Jurkat, Clone E6-1 (cell line): ENCODE measurements at regions not wholly inside any gene's neighbourhood (a gene's known extent, or its start where the extent isn't known, plus 50 kb on each side); places are given as distances from the start of the nearest gene placed in this dataset.

Experiments
- DNase-seq: peaks from one replicate; pipeline ENCODE4 v3.0.0-alpha.2; 2011; ENCODE audit warnings: low read depth, low spot score
- H3K4me3 ChIP-seq: 2 replicates; pipeline ENCODE4 v1.5.1; 2011; ENCODE audit warnings: mild to moderate bottlenecking, low read length, control low read depth, moderate library complexity

DNA sequence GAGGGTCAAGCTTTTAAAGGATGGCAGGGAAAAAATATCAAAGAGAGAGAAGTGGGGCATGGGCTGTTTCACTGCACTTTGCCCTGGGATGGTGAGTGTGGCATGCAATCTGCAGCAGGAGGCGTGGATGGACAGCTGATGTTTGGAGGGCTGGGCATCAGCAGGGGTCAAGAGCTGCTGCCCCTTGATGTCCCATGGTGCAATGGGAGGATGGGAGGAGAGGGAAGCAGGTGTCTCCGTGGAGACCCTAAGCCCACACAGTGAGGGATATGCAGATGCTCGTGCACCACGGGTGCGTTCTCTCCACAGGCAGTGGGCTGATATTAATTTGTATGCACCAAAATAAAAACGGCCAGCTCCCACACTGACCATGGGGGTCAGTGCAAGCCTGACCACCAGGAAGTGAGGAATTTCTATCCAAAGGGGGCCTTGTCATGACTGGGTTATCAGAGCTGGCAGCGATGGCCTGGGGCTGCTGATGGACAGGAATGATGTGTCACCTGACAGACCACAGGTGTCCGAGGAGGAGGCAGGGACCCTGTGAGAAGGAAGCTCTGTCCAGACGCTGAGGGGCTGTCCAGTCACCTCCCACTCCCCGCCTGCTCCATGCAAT lies 183.6 kb downstream of the IRF8 start:
- no peak overlapping the region for H3K4me3 ChIP-seq
- no peak for DNase-seq

DNA sequence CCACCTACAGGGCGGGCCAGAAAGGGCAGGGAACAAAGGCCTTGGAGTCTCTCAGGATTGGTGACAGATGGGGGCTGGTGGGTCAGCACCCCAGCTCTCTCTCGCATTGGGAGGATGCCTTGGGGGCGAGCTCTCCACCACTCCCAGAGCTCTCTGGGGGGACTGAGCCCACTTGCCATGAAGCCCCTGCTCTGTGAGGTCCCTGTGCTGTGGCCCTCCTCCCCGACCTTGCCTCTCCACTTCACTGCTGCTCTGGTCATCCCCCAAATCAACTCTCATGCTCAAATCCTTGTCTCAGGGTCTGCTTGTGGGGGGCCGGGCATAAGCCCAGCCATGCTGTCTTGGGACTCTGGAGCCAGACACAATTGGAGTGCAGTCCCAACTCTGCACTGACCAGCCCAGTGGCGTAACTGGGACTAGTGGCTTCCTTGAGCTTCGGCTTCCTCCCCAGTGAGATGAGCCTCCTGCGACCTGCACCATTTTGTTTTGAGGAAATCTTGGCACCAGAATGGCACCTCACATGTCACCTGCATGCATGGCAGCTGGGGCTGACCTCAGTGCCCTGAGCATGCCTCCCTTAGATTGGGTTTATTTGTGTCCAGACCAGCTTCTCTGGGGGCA lies 184.5 kb downstream of the IRF8 start:
- H3K4me3 ChIP-seq: no peak overlapping the region
- DNase-seq: no peak

DNA sequence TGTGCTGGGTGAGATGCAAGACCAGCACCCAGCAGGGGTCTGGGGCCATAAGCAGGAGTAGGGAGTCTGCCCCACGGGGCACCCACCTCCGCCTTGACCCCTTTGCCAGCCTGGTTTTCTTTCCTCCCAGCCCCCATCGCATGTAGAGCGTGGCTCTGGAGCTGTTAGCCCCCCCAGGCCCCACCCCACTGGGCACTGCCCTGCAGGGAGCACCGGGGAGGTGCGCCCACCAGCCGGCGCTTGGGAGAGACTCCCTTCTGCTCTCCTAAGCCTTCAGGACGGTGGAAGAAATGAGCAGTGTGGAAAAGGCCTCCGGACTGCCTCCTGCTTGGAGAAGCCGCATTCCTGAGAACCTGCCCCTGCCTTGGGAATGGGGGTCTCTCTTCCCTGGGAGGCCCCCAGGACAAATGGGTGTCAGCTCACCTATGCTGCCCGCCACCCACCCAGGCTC lies 186.2 kb downstream of the IRF8 start:
- DNase-seq: no peak
- no peak overlapping the region for H3K4me3 ChIP-seq

DNA sequence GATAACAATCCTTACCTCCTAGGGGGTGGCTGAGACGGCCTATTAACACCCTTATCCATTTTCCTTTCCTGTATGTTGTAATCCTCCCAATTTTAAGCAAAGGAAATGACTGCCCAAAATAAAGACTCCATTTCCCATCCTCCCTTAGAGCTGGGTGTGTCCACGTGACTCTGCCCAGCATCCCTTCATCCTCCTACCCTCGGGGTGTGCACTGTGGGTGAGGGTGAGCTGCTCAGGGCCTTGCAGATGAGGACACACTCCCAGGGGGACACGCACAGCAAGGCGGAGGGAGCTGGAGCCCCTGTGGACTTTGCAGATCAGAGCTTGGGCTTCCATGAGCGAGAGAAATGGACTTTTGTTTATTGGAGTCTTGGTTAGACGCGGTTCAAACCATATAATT lies 186.8 kb downstream of the IRF8 start:
- no peak overlapping the region for H3K4me3 ChIP-seq
- DNase-seq: no peak

DNA sequence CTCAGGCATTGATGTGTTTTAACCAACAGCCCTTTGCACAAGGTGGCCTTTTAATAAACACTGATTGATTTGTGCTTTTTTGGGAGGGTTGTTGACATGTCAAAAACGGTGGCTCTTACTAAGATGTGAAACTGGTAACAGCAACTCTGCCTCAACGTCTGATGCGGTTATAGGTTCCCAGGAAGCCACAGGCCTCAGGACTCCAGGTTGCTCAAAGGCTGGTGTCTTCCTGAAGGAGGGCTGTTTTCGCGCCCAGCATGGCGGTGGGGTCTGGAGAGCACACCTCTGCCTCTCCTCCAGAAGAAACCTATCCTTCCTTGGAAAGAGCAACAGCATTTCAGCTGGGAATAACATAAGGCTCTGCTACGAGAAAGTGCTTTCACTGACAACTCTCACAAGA lies 187.5 kb downstream of the IRF8 start:
- DNase-seq: peak; percentile 62

DNA sequence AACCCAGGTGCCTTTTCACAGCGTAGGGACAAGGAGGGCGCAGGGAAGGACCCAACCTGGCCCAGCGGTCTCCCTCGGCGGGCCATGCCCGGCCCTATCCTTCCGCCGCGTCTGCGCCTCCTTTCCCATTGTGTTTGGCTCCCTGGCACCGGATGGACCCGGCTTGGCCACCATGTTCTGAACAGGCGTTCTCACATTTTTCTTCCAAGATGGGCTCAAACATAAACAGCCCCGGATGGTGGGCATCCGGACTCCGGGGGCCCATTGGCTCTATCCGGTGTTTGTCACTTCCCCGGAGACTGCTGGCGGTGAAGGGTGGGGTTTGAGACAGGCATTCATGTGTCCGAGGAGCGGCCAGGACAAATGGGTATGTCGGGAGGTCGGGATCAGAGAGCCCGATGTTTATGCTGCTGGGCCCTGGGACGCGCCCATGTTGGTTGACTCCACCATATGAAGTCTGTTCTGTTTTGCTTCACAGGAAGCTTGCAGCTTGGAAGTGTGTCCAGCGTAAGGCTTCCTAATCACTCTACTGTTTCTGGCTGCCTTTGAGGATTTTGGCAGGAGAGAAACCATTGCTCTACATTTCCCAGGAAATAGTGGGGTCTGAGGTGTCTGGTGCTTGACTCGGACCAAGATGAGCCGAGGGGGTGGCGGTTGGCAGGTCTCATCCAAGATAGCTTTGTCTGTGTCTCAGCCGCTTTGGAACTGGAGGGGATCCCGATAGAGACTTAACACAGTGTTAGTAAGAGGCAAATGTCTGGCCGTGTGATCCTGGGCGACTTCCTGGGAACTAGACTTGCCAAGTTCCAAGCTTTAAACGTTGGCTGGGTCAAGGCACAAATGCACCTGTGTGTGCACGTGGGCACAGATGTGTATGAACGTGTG lies 188.3 kb downstream of the IRF8 start:
- H3K4me3 ChIP-seq: no peak overlapping the region
- no peak for DNase-seq

More for the DNA sequence above, 187.5 kb downstream of the IRF8 start:
- H3K4me3 ChIP-seq: peak overlapping the region; percentile 11

DNA sequence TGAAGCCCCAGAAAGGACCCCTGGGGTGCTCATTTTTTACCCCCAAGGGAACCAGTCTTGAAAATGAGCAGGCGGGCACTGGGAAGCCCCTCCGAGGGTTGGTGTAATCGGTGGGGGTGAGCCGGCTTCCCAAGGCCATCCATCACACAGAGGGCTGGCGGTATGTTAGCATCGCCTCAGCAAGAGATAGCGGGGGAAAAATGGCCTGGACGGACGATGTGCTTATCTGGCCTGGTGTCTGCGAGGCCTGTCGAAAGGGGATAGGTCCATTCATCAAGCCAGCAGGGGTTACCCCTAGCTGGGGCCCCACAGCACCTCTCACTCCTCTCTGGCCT lies 188.9 kb downstream of the IRF8 start:
- DNase-seq: no peak

DNA sequence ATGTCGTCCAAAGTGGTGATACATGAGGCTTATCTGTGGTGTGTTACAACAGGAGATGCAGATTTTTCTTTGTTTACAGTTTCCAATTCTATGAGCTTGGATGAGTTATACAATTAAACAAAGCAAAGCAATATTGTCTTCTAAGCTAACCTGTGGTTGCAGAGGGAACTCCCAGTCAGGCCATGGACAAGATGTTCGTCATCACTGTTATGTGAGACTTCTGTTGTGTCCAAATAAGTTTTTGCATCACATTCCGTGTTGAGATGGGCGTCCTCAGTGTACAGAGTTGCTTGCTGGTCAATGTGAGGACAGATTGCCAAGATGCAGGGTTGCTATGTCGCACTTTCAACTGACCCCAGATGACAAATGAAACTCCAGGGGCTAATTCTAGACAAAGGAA lies 189.3 kb downstream of the IRF8 start:
- no peak for DNase-seq
- no peak overlapping the region for H3K4me3 ChIP-seq

More for the DNA sequence above, 188.9 kb downstream of the IRF8 start:
- H3K4me3 ChIP-seq: no peak overlapping the region

DNA sequence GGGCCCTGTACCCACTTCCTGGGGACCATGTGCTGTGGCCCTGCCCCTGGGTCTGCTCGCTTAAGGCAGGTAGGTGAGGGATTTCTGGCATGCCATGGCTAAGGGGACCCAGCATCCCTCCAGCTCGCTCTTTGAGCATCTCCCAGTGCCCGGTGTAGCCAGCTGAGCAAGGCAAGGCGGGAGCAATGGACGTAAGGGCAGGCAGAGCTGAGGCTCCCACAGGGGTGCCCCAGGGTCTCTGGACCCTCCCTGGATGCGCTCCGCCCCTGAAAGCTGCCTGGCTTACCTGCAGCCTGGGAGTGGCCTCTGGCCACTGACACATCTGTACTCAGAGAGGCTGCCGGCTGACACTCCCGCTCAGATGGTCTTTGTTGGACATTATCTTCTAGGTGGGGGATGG lies 189.9 kb downstream of the IRF8 start:
- DNase-seq: peak; percentile 26

DNA sequence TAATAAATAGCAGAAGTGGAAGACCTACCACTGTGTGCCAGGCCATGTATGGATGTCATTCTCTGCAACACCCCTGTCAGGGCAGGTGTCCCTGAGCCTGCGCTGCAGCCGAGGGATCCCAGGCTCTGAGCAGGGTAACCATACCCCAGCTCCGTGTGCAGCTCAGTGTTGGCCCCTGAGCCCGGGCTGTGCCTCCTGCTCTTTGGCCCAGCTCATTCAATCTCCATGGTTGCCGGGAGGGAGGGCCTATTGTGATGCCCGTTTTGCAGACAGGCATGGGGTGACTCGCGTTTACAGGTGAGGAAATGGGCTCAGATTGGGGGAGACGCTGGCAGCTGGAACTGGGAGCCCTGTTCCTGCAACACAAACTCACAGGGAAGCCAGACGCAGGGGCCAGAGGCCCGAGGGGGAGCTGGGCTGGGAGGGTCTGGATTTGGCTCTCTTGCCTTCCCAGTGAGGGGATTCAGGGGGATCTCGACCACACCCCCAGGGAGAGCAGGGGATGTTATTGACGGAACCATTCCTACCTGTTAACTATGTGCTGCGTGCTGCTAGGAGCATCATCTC lies 190.5 kb downstream of the IRF8 start:
- DNase-seq: no peak
- no peak overlapping the region for H3K4me3 ChIP-seq

More for the DNA sequence above, 189.9 kb downstream of the IRF8 start:
- H3K4me3 ChIP-seq: no peak overlapping the region

DNA sequence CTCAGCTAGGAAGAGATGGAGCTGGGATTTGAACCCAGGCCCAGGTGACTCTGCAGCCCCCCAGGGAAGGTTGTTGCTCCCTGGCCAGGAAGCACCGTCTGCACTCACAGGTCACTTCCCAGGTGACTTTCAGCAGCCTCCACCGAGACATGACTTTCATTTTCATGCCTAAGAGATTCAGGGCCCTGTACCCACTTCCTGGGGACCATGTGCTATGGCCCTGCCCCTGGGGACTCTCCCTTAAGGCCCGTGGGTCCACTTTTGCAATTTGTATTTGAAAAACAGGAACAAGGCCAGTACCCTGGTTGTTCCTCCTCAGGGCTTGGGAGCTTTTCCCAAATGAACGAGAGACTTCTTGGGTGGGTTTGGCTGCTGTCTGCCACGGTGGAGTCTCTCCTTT lies 191.0 kb downstream of the IRF8 start:
- no peak for DNase-seq

DNA sequence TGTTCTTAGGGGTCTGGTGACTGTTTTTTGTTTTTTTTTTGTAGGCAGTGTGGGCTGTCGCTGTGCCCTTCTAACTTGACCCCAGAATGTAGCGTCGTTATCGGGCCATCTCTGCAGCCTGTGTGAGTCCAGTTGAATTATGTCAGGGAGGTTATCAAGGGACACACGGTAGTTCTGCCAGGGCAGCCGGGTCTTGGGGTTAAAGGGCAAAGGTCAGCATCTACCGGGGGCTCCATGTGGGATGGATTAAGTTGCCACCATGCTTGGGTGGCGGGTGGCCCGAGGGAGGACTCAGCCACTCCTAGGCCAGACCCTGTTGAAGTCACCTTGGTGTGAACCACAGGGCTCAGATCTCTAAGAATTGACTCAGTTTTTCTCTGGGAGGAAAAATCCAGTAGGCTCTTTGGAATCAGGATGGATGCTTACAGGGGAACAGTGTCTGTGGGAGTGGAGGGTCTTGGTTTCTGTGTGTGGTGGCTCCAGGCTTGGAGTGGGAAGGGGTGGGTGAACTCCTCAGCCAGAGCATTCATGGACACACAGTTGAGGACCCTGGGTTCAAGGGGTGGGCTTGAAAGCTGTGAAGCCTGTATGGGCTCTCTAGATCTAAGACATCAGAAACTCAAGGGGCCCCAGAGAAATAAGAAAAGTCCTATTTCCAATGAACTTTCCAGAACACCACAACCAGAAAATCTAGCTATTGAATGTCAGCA lies 191.7 kb downstream of the IRF8 start:
- H3K4me3 ChIP-seq: no peak overlapping the region
- DNase-seq: no peak

More for the DNA sequence above, 191.0 kb downstream of the IRF8 start:
- H3K4me3 ChIP-seq: no peak overlapping the region

DNA sequence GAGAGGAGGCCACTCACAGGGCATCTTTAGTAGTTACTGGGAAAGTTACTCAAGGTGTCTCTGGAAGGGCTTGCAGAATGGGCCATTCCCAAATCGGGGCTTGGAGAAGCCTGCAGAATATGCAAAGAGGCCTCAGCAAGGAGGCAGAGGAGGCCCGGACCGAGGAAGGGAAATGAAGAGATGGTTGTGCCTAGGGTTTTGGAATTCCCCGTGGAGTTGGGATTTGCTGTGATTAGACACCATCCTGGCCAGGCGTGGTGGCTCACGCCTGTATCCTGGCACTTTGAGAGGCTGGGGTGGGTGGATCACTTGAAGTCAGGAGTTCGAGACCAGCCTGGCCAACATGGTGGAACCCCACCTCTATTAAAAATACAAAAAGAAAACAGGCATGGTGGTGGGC lies 193.0 kb downstream of the IRF8 start:
- no peak overlapping the region for H3K4me3 ChIP-seq
- no peak for DNase-seq

DNA sequence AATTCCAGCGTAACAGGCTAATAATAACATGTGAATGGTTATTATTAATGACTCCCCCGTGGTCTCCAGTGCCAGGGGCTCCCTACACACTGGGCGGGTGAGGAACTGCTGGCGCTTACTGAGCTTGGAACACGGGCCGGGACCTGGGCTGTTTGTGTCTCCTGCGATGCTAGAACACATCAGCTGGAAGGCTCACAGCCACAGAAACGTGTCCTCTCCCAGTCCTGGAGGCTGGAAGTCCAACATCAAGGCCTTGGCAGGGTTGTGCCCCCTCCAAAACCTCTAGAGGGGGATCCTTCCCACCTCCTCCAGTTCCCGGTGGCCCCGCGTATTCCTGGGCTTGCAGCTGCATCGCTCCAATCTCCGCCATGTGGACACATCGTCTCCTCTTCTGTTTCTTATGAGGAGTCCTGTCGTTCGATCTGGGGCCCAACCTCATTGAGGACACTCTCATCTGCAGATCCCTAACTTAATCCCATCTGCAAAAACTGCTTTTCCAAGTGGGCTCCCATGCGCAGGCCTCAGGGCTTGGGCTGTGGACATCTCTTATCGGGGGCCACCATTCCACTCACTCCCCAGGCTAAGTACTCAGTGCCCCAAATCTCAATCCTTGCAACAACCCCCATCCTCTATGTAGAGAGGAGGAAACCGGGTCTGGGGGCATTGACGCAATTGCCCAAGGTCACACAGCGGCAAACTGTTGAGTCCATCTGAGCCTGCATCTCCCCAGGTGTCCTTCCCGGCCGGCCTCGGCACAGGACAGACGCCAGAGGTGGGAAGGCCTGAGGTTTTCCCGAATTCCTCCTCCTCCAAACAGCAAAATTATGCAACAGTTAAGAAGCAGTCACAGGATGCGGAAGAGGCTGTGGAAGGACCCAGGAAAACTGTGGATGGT lies 193.9 kb downstream of the IRF8 start:
- DNase-seq: no peak
- no peak overlapping the region for H3K4me3 ChIP-seq

DNA sequence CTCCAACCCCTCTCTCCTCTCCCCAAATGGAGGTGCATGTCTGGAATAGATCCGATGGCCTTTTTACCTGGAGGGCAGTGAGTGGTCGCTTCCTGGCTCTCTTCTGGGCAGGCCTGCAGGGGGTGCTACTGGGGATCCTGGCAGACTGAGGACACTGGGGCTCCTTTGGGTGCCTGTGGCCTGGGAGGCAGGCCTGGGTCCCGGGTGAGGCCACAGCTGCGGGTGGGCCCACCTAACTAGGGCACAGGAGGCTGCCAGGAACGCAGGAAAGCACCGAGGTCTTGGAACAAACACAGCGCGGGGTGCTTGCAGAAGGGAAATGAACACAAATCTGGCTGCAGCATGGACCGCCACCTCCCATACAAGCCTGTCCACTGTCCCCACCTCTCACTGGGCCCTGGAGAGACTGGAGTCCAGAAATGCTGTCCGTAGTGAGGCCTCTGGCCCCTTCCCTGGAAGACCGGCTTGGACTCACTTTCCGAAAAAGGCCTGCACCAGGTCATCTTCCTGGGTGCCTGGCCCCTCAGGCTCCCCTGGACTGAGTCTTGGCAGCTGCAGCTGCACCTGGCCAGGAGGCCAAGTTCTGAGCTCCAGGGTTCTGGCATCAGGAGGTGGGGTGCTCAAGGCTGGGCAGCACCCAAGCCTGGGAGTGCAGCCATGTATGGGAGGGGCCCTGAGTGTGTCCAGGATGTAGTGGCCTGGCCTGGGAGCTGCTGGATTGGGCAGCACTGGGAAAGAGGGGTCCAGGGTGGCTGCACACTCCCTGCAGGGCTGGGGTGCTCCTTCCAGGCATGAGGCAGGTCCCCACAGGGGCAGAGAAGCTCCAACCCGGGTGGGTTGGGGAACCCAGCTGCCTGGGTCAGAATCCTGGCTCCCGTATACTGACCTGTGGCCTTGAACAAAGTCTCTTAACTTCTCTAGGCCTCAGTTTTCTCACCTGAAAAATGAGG lies 195.1 kb downstream of the IRF8 start:
- no peak overlapping the region for H3K4me3 ChIP-seq
- no peak for DNase-seq

DNA sequence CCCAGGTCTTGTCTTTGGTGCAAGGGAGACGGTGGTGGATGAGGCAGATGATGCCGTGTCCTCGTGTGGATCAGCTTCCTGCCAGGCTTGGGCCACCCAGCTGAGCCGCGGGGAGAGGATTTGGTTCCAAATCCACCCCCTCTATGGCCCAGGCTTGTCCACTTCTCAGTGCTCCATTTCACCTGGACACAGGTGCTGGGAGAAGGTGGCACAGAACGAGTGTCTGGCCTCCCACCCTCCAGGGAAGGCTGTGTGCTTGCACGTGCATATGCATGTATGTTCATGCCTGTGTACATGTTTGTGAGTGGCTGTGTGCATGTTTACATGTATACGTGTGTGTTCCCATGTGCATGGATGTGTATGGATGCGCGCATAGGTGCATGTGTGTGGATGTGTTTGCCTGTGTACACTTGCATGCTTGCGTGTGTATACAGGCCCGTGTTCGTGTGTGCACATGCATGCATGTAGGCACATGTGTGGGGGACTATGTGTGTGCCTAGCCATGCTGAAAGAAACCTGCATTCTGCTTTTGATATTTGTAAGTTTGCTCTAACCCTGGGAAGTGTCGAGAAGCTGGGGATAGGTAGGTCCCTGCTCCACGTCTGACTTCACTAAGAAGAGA lies 196.3 kb downstream of the IRF8 start:
- no peak for DNase-seq
- no peak overlapping the region for H3K4me3 ChIP-seq

DNA sequence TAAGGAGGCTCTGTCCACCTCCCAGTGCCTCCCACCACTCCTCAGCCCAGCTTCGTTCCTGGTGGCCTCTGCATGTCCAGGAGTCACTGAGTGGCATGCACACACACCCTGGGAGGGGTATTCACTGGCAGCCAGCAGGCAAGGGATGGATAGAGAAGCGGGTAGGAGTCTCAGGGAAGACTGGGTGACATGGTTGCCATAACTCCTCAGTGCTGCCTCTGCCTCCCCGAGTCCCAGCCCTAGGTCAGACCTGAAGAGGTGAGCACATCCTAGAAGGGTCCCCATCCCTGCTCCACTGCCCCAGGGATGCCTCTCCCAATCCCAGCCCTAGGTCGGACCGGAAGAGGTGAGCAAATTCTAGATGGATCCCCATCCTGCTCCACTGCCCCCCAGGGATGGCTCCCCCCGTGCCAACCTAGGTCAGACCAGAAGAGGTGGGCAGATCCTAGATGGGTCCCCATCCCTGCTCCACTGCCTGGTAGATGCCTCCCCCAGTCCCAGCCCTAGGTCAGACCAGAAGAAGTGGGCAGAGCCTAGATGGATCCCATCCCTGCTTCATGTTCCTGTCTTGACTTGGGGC lies 197.0 kb downstream of the IRF8 start:
- H3K4me3 ChIP-seq: no peak overlapping the region
- DNase-seq: no peak
